IPS-20b (cell line): ENCODE measurements at regions not wholly inside any gene's neighbourhood (a gene's known extent, or its start where the extent isn't known, plus 50 kb on each side); places are given as distances from the start of the nearest gene placed in this dataset.
"Not testable (repeated sequence)": the region's sequence is repeated elsewhere in the genome, so short reads cannot be mapped to it uniquely, and the experiment has no call there.

ENCODE experiments used
- H3K27ac ChIP-seq: one replicate; pipeline ENCODE4 v1.5.1; 2013; ENCODE audit warnings: low read length
- H3K27me3 ChIP-seq: 2 replicates; pipeline ENCODE4 v1.6.1; 2013; ENCODE audit warnings: mild to moderate bottlenecking, low read length, inconsistent platforms; ENCODE audit not compliant: insufficient read depth
- H3K36me3 ChIP-seq: 2 replicates; pipeline ENCODE4 v1.6.1; 2013; ENCODE audit warnings: low read depth, mild to moderate bottlenecking, inconsistent platforms, low read length, moderate library complexity; ENCODE audit not compliant: insufficient read depth
- H3K4me1 ChIP-seq: 2 replicates; pipeline ENCODE4 v1.6.1; 2013; ENCODE audit warnings: mild to moderate bottlenecking, control low read depth, inconsistent platforms, low read length, moderate library complexity; ENCODE audit not compliant: insufficient read depth
- H3K4me3 ChIP-seq: 2 replicates; pipeline ENCODE4 v1.5.1; 2013; ENCODE audit warnings: mild to moderate bottlenecking, low read length, inconsistent platforms
- H3K9ac ChIP-seq: 2 replicates; pipeline ENCODE4 v1.6.1; 2013; ENCODE audit warnings: low read depth, mild to moderate bottlenecking, inconsistent platforms, low read length, moderate library complexity
- H3K9me3 ChIP-seq: 2 replicates; pipeline ENCODE4 v1.6.1; 2013; ENCODE audit warnings: mild to moderate bottlenecking, low read depth, low read length, inconsistent platforms; ENCODE audit not compliant: insufficient read depth

- Histone ChIP-seq H3K27me3 (no peaks in the 10 kb centered on the region), H3K9ac (no peak overlapping the region), H3K36me3 (no peaks in the 10 kb centered on the region), H3K27ac (no peak overlapping the region), H3K9me3 (no peaks in the 10 kb centered on the region), H3K4me1 (no peaks in the 10 kb centered on the region), H3K4me3 (no peak overlapping the region)
These were observed 456.2 kb upstream of the NECTIN3 start for GRCh38 chr3:110615454-110615853.

- H3K27ac ChIP-seq = no peak overlapping the region
- no peaks in the 10 kb centered on the region for H3K4me1 ChIP-seq
- no peaks in the 10 kb centered on the region for H3K36me3 ChIP-seq
- H3K27me3 ChIP-seq = no peaks in the 10 kb centered on the region
- H3K9me3 ChIP-seq = no peaks in the 10 kb centered on the region
- no peak overlapping the region for H3K9ac ChIP-seq
- no peak overlapping the region for H3K4me3 ChIP-seq
These were observed 452.9 kb upstream of the NECTIN3 start for GRCh38 chr3:110618512-110619226.

- Histone ChIP-seq H3K4me1 (0 out of 2 replicates have a peak, but pooled peaks cover 4% of the 10 kb centered on the region), H3K36me3 (no peaks in the 10 kb centered on the region), H3K9me3 (no peaks in the 10 kb centered on the region), H3K27ac (no peak overlapping the region), H3K27me3 (no peaks in the 10 kb centered on the region), H3K4me3 (no peak overlapping the region), H3K9ac (no peak overlapping the region)
These were observed 451.5 kb upstream of the NECTIN3 start for GRCh38 chr3:110620118-110620517.

DNA sequence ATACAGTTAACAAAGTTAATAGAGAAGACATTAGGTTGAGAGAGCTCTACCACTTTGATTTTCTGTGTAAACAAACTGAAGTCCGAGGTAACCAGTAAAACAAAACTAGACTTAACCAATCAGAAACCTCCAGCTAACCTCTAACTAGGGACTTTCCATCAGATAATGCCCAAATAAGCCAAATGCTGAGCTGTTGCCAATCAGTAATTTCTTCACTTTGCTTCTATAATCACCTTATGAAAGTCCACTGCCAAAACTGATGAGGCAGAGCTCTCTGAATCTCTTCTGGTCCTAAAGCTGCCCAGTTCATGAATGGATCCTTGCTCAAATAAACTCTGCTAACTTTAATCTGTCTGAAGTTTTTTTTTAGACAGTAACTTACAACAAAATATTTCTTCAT, 448.0 kb upstream of the NECTIN3 start:
- Histone ChIP-seq H3K27ac (no peak overlapping the region), H3K4me3 (no peak overlapping the region), H3K9ac (no peak overlapping the region)

GRCh38 chr3:110624576-110624975, 447.0 kb upstream of the NECTIN3 start:
- H3K36me3 ChIP-seq = no peaks in the 10 kb centered on the region
- H3K27ac ChIP-seq = no peak overlapping the region
- H3K4me3 ChIP-seq = no peak overlapping the region
- no peaks in the 10 kb centered on the region for H3K27me3 ChIP-seq
- H3K9me3 ChIP-seq = no peaks in the 10 kb centered on the region
- no peak overlapping the region for H3K9ac ChIP-seq
- H3K4me1 ChIP-seq = 0 out of 2 replicates have a peak, but pooled peaks cover 5% of the 10 kb centered on the region

More for the DNA sequence above, 448.0 kb upstream of the NECTIN3 start:
- 0 out of 2 replicates have a peak, but pooled peaks cover 5% of the 10 kb centered on the region for H3K4me1 ChIP-seq
- H3K9me3 ChIP-seq = no peaks in the 10 kb centered on the region
- H3K27me3 ChIP-seq = no peaks in the 10 kb centered on the region
- H3K36me3 ChIP-seq = no peaks in the 10 kb centered on the region

GRCh38 chr3:110625201-110625747, 446.3 kb upstream of the NECTIN3 start:
- H3K9ac ChIP-seq = no peak overlapping the region
- H3K27ac ChIP-seq = no peak overlapping the region
- no peaks in the 10 kb centered on the region for H3K27me3 ChIP-seq
- no peaks in the 10 kb centered on the region for H3K9me3 ChIP-seq
- no peak overlapping the region for H3K4me3 ChIP-seq
- H3K36me3 ChIP-seq = no peaks in the 10 kb centered on the region
- 0 out of 2 replicates have a peak, but pooled peaks cover 5% of the 10 kb centered on the region for H3K4me1 ChIP-seq

DNA sequence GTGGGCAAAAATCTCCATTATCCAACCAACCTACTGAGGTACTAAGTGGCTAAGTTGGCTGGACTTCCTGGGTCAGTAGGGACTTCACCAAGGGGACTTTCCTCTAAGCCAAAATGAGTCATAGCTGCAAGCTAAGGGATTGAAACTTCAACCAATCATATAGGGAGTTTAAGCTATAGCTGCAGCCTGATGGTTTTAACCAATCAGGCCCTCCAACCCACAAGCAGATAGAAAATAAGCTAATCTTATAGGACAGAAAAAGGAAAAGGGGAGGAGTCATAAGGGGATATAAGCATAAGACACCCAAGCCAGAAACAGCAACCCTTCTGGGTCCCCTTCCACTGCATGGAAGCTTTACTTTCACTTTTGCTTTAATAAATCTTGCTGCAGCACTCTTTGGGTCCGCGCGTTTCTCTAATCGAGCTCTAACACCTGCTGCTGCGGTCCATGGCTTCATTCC, 444.9 kb upstream of the NECTIN3 start:
- not testable (repeated sequence) for H3K27ac ChIP-seq

DNA sequence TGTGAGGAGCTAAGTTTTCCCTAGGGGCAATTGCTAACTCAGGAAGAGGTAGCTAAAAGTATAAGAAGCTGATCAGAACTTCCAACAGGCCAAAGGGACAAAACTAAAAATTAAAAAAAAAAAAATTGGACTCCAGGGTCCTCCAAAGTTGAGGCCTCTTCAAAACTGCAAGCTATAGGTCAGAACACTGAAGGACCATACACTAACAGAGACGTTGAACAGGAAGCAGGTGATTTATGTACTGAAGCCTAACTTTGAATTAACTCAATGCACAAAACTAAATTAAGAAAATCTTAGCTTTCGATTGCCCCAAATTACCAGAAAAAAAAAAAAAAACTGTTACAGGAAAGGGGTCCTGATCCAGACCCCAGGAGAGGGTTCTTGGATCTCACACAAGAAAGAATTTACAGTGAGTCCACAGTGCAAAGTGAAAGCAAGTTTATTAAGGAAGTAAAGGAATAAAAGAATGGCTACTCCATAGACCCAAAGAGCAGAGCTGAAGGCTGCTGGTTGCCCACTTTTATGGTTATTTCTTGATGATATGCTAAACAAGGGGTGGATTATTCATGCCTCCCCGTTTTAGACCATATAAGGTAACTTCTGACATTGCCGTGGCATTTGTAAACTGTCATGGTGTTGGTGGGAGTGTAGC, 442.8 kb upstream of the NECTIN3 start:
- no peaks in the 10 kb centered on the region for H3K9me3 ChIP-seq
- no peak overlapping the region for H3K4me3 ChIP-seq
- H3K27me3 ChIP-seq = no peaks in the 10 kb centered on the region
- H3K27ac ChIP-seq = no peak overlapping the region
- H3K9ac ChIP-seq = no peak overlapping the region
- H3K4me1 ChIP-seq = 0 out of 2 replicates have a peak, but pooled peaks cover 5% of the 10 kb centered on the region
- no peaks in the 10 kb centered on the region for H3K36me3 ChIP-seq

More for the DNA sequence above, 444.9 kb upstream of the NECTIN3 start:
- H3K4me1 ChIP-seq, H3K9ac ChIP-seq, H3K36me3 ChIP-seq, H3K27me3 ChIP-seq, H3K4me3 ChIP-seq, H3K9me3 ChIP-seq: not testable (repeated sequence)

- no peak overlapping the region for H3K4me3 ChIP-seq
- H3K27me3 ChIP-seq = no peaks in the 10 kb centered on the region
- H3K36me3 ChIP-seq = no peaks in the 10 kb centered on the region
- no peak overlapping the region for H3K9ac ChIP-seq
- no peaks in the 10 kb centered on the region for H3K9me3 ChIP-seq
- H3K4me1 ChIP-seq = 0 out of 2 replicates have a peak, but pooled peaks cover 3% of the 10 kb centered on the region
- H3K27ac ChIP-seq = no peak overlapping the region
These were observed 441.7 kb upstream of the NECTIN3 start for GRCh38 chr3:110629917-110630316.

GRCh38 chr3:110644203-110644602, 427.4 kb upstream of the NECTIN3 start:
- H3K9ac ChIP-seq = no peak overlapping the region
- no peaks in the 10 kb centered on the region for H3K36me3 ChIP-seq
- no peaks in the 10 kb centered on the region for H3K27me3 ChIP-seq
- H3K9me3 ChIP-seq = no peaks in the 10 kb centered on the region; the same call in 1 of the 2 replicates
- H3K4me1 ChIP-seq = no peaks in the 10 kb centered on the region
- no peak overlapping the region for H3K27ac ChIP-seq
- no peak overlapping the region for H3K4me3 ChIP-seq

GRCh38 chr3:110646055-110646454, 425.6 kb upstream of the NECTIN3 start:
- no peaks in the 10 kb centered on the region for H3K4me1 ChIP-seq
- no peaks in the 10 kb centered on the region; the same call in 1 of the 2 replicates for H3K9me3 ChIP-seq
- no peaks in the 10 kb centered on the region for H3K36me3 ChIP-seq
- no peak overlapping the region for H3K9ac ChIP-seq
- no peaks in the 10 kb centered on the region for H3K27me3 ChIP-seq
- no peak overlapping the region for H3K4me3 ChIP-seq
- H3K27ac ChIP-seq = no peak overlapping the region

DNA sequence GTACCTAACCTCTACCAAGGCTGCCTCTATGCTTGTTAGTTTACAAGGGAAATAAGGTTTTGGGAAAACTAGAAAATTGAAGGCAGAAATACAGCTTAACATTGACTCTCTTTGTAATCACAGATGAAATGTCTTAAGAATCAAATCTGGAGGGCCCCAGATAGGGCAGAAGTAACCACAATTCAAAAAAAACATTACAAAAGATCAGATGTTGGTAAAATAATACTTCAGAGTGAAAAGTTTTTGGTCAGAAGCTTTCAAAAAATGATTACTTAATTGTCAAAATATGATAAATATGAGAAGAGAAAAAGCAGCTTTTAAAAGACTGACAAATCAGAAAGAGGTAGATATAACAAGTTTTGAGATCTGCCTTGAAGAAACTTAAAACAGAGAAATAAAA, 425.1 kb upstream of the NECTIN3 start:
- Histone ChIP-seq H3K9ac (no peak overlapping the region), H3K27me3 (no peaks in the 10 kb centered on the region), H3K4me1 (no peaks in the 10 kb centered on the region), H3K9me3 (no peaks in the 10 kb centered on the region; the same call in 1 of the 2 replicates), H3K4me3 (no peak overlapping the region), H3K27ac (no peak overlapping the region), H3K36me3 (no peaks in the 10 kb centered on the region)
